ENCODE measurements at regions not wholly inside any gene's neighbourhood (a gene's known extent, or its start where the extent isn't known, plus 50 kb on each side); places are given as distances from the start of the nearest gene placed in this dataset.

DNA sequence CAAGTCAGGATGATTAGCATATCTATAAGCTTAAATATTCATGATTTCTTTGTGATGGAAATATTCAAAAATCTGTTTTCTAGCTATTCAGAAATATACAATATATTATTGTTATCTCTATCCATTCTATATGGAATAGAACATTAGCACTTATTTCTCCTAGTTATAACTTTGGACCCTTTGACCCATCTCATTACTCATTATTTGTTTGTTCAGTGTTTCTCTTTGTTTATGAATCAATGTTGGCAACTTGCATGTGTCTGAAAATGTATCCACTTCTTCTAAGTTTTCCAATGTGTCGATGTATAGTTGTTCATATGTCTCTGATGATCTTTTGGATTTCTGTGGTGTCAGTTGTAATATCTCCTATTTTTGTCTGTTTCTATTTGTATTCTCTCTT is 1059.3 kb downstream of the CDH9 start:
- Histone ChIP-seq H3K36me3 (ENCODE audit: control insufficient read depth, insufficient read depth, low read length) (no peaks in the 10 kb centered on the region), H3K9me3 (ENCODE audit: control insufficient read depth, insufficient read depth, low read depth, low read length) (no peaks in the 10 kb centered on the region), H3K27ac (ENCODE audit: low read length) (no peak overlapping the region), H3K27me3 (ENCODE audit: control insufficient read depth, insufficient read depth, low read length) (no peaks in the 10 kb centered on the region), H3K4me1 (ENCODE audit: control insufficient read depth, insufficient read depth, low read length) (no peaks in the 10 kb centered on the region), H3K4me3 (ENCODE audit: low read depth in 2 of 2, low read length in 2 of 2) (no peak overlapping the region)
- intact Hi-C loops (cut with micrococcal nuclease; ENCODE audit: unreplicated experiment) (no loop called here), in situ Hi-C loops (cut with HindIII; ENCODE audit: low pct_unique_long_range_greater_than_20kb, low sequenced_read_pairs) (no loop called here)
- POLR2A ChIA-PET = no interaction called here
- BruUV-seq (replicated peaks) = no TSS peak
- no peak for DNase-seq (ENCODE audit: low read depth, low spot score)
- CTCF ChIA-PET = no interaction called here
- TF ChIP-seq TCF7L2 (IDR thresholded peaks at IDR 0.05; ENCODE audit: low read depth, low read length) = no peak
- no peak for TF ChIP-seq SIN3A (IDR thresholded peaks at IDR 0.05; ENCODE audit: borderline replicate concordance, insufficient read depth, low read depth, low read length)
- TF ChIP-seq, protein P1, sequence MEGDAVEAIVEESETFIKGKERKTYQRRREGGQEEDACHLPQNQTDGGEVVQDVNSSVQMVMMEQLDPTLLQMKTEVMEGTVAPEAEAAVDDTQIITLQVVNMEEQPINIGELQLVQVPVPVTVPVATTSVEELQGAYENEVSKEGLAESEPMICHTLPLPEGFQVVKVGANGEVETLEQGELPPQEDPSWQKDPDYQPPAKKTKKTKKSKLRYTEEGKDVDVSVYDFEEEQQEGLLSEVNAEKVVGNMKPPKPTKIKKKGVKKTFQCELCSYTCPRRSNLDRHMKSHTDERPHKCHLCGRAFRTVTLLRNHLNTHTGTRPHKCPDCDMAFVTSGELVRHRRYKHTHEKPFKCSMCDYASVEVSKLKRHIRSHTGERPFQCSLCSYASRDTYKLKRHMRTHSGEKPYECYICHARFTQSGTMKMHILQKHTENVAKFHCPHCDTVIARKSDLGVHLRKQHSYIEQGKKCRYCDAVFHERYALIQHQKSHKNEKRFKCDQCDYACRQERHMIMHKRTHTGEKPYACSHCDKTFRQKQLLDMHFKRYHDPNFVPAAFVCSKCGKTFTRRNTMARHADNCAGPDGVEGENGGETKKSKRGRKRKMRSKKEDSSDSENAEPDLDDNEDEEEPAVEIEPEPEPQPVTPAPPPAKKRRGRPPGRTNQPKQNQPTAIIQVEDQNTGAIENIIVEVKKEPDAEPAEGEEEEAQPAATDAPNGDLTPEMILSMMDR (IDR thresholded peaks at IDR 0.05) = no peak
- TF ChIP-seq, protein P2, sequence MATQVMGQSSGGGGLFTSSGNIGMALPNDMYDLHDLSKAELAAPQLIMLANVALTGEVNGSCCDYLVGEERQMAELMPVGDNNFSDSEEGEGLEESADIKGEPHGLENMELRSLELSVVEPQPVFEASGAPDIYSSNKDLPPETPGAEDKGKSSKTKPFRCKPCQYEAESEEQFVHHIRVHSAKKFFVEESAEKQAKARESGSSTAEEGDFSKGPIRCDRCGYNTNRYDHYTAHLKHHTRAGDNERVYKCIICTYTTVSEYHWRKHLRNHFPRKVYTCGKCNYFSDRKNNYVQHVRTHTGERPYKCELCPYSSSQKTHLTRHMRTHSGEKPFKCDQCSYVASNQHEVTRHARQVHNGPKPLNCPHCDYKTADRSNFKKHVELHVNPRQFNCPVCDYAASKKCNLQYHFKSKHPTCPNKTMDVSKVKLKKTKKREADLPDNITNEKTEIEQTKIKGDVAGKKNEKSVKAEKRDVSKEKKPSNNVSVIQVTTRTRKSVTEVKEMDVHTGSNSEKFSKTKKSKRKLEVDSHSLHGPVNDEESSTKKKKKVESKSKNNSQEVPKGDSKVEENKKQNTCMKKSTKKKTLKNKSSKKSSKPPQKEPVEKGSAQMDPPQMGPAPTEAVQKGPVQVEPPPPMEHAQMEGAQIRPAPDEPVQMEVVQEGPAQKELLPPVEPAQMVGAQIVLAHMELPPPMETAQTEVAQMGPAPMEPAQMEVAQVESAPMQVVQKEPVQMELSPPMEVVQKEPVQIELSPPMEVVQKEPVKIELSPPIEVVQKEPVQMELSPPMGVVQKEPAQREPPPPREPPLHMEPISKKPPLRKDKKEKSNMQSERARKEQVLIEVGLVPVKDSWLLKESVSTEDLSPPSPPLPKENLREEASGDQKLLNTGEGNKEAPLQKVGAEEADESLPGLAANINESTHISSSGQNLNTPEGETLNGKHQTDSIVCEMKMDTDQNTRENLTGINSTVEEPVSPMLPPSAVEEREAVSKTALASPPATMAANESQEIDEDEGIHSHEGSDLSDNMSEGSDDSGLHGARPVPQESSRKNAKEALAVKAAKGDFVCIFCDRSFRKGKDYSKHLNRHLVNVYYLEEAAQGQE (IDR thresholded peaks at IDR 0.05; ENCODE audit: insufficient read depth in 1 of 2, low read depth in 2 of 2, low read length in 1 of 2) = no peak
- TF ChIP-seq POLR2AphosphoS5 (IDR thresholded peaks at IDR 0.05; ENCODE audit: low read depth, low read length) = no peak
- no peak for ATAC-seq

DNA sequence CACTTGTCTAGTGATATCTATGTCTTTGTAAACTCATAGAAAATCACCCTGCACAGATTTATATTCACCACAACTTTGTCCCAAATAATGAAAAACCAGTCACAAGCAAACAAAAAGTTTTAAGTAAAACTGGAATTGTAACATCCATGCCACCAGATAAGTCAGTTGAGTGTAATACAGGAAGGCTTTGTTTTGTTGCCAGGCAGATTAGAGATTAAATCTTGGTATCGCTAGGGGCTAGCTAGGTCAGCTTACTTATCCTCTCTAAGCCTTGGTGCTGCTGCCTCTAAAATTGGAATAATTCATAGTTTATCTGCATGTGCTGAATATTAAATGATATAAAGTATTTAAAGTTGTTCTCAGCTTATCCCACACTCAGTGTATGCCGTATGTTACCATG is 1062.5 kb downstream of the CDH9 start:
- in situ Hi-C loops (cut with HindIII; ENCODE audit: low pct_unique_long_range_greater_than_20kb, low sequenced_read_pairs) = no loop called here
- Histone ChIP-seq H3K27me3 (ENCODE audit: control insufficient read depth, insufficient read depth, low read length) (no peaks in the 10 kb centered on the region), H3K4me1 (ENCODE audit: control insufficient read depth, insufficient read depth, low read length) (no peaks in the 10 kb centered on the region), H3K9me3 (ENCODE audit: control insufficient read depth, insufficient read depth, low read depth, low read length) (no peaks in the 10 kb centered on the region), H3K4me3 (ENCODE audit: low read depth in 2 of 2, low read length in 2 of 2) (no peak overlapping the region), H3K27ac (ENCODE audit: low read length) (no peak overlapping the region), H3K36me3 (ENCODE audit: control insufficient read depth, insufficient read depth, low read length) (no peaks in the 10 kb centered on the region)
- POLR2A ChIA-PET = no interaction called here
- intact Hi-C loops (cut with micrococcal nuclease; ENCODE audit: unreplicated experiment) = no loop called here
- TF ChIP-seq, protein P2 (IDR thresholded peaks at IDR 0.05; ENCODE audit: insufficient read depth in 1 of 2, low read depth in 2 of 2, low read length in 1 of 2) = no peak
- TF ChIP-seq, protein P1 (IDR thresholded peaks at IDR 0.05) = no peak
- no peak for TF ChIP-seq SIN3A (IDR thresholded peaks at IDR 0.05; ENCODE audit: borderline replicate concordance, insufficient read depth, low read depth, low read length)
- TF ChIP-seq POLR2AphosphoS5 (IDR thresholded peaks at IDR 0.05; ENCODE audit: low read depth, low read length) = no peak
- no peak for TF ChIP-seq TCF7L2 (IDR thresholded peaks at IDR 0.05; ENCODE audit: low read depth, low read length)
- CTCF ChIA-PET = no interaction called here
- no TSS peak for BruUV-seq (replicated peaks)
- ATAC-seq (no peak), DNase-seq (ENCODE audit: low read depth, low spot score) (no peak)
